Mesenchymal stem cell (in vitro differentiated cells and primary cell): ENCODE measurements at regions not wholly inside any gene's neighbourhood (a gene's known extent, or its start where the extent isn't known, plus 50 kb on each side); places are given as distances from the start of the nearest gene placed in this dataset.
"Not testable (repeated sequence)": the region's sequence is repeated elsewhere in the genome, so short reads cannot be mapped to it uniquely, and the experiment has no call there.

Experiments used
- DNase-seq: peaks from one replicate; pipeline ENCODE4 v3.0.0-alpha.2; 2013
- H2AFZ ChIP-seq: one replicate; pipeline ENCODE4 v1.6.1; 2013; ENCODE audit warnings: low read depth, mild to moderate bottlenecking, control low read depth, inconsistent platforms, low read length, moderate library complexity
- H2AK5ac ChIP-seq: 2 replicates; pipeline ENCODE4 v1.6.1; 2013; ENCODE audit warnings: low read length, moderate library complexity, mild to moderate bottlenecking, inconsistent platforms; ENCODE audit not compliant: severe bottlenecking
- H2BK120ac ChIP-seq: one replicate; pipeline ENCODE4 v1.6.1; 2013; ENCODE audit warnings: low read depth, mild to moderate bottlenecking, inconsistent platforms, low read length, moderate library complexity
- H2BK12ac ChIP-seq, 2 experiments: one replicate each; pipeline ENCODE4 v1.6.1; 2013; ENCODE audit warnings: inconsistent platforms in 2 of 2, low read length in 2 of 2, mild to moderate bottlenecking in 2 of 2, moderate library complexity in 2 of 2, control low read depth in 1 of 2
- H2BK15ac ChIP-seq: one replicate; pipeline ENCODE4 v1.6.1; 2013; ENCODE audit warnings: mild to moderate bottlenecking, low read depth, inconsistent platforms; ENCODE audit not compliant: poor library complexity, severe bottlenecking
- H2BK5ac ChIP-seq: 2 replicates; pipeline ENCODE4 v1.6.1; 2013; ENCODE audit warnings: low read depth, mild to moderate bottlenecking, low read length, control low read depth, inconsistent platforms; ENCODE audit not compliant: poor library complexity, severe bottlenecking
- H3K14ac ChIP-seq, 2 experiments: one replicate each; pipeline ENCODE4 v1.6.1; 2013; ENCODE audit warnings: inconsistent platforms in 2 of 2, low read length in 2 of 2, control low read depth in 1 of 2, mild to moderate bottlenecking in 1 of 2, moderate library complexity in 1 of 2
- H3K18ac ChIP-seq, 2 experiments: one replicate each; pipeline ENCODE4 v1.6.1; 2013; ENCODE audit warnings: inconsistent platforms in 2 of 2, low read length in 2 of 2, control low read depth in 1 of 2, low read depth in 1 of 2, mild to moderate bottlenecking in 1 of 2
- H3K23ac ChIP-seq, 2 experiments: one replicate each; pipeline ENCODE4 v1.6.1; 2013; ENCODE audit warnings: inconsistent platforms in 2 of 2, low read length in 2 of 2, mild to moderate bottlenecking in 2 of 2, moderate library complexity in 2 of 2, control low read depth in 1 of 2
- H3K27ac ChIP-seq: 2 replicates; pipeline ENCODE4 v1.5.1; 2013; ENCODE audit warnings: mild to moderate bottlenecking, moderate library complexity, low read length, control low read depth, inconsistent platforms; ENCODE audit not compliant: poor library complexity, severe bottlenecking
- H3K27me3 ChIP-seq, 2 experiments: 2 replicates each; pipeline versions ENCODE4 v1.6.1 to v1.7.0; 2013; ENCODE audit warnings: low read length in 2 of 2, mild to moderate bottlenecking in 2 of 2, moderate library complexity in 2 of 2, control low read depth in 1 of 2, inconsistent platforms in 1 of 2; ENCODE audit not compliant: control insufficient read depth in 1 of 2, insufficient read depth in 1 of 2
- H3K36me3 ChIP-seq, 2 experiments: 2 replicates each; pipeline versions ENCODE4 v1.6.1 to v1.7.0; 2013; ENCODE audit warnings: low read length in 2 of 2, control low read depth in 1 of 2, inconsistent platforms in 1 of 2, low read depth in 1 of 2, mild to moderate bottlenecking in 1 of 2; ENCODE audit not compliant: insufficient read depth in 2 of 2, control insufficient read depth in 1 of 2
- H3K4ac ChIP-seq, 2 experiments: one replicate each; pipeline ENCODE4 v1.6.1; 2013; ENCODE audit warnings: inconsistent platforms in 2 of 2, low read length in 2 of 2, mild to moderate bottlenecking in 2 of 2, moderate library complexity in 2 of 2, control low read depth in 1 of 2, low read depth in 1 of 2
- H3K4me1 ChIP-seq: 2 replicates; pipeline ENCODE4 v1.6.1; 2013; ENCODE audit warnings: low read depth, low read length, control low read depth; ENCODE audit not compliant: control insufficient read depth, insufficient read depth
- H3K4me2 ChIP-seq: 2 replicates; pipeline ENCODE4 v1.6.1; 2013; ENCODE audit warnings: low read length, mild to moderate bottlenecking, inconsistent platforms; ENCODE audit not compliant: poor library complexity, severe bottlenecking
- H3K4me3 ChIP-seq, 2 experiments: 2 replicates each; pipeline versions ENCODE4 v1.5.1 to v1.7.0; 2013; ENCODE audit warnings: low read length in 2 of 2, mild to moderate bottlenecking in 2 of 2, control low read depth in 1 of 2, low read depth in 1 of 2; ENCODE audit not compliant: insufficient read depth in 1 of 2
- H3K79me1 ChIP-seq: replicated peaks from 2 replicates; pipeline ENCODE4 v1.6.1; 2013; ENCODE audit warnings: mild to moderate bottlenecking, control low read depth, low read length, inconsistent platforms; ENCODE audit not compliant: poor library complexity, severe bottlenecking
- H3K9ac ChIP-seq: 2 replicates; pipeline ENCODE4 v1.7.0; 2013; ENCODE audit warnings: mild to moderate bottlenecking, low read length, moderate library complexity
- H3K9me3 ChIP-seq: 2 replicates; pipeline ENCODE4 v1.7.0; 2013; ENCODE audit warnings: mild to moderate bottlenecking, low read length; ENCODE audit not compliant: control insufficient read depth
- H4K8ac ChIP-seq: one replicate; pipeline ENCODE4 v1.6.1; 2013; ENCODE audit warnings: inconsistent platforms, mild to moderate bottlenecking, low read length, moderate library complexity
- H4K91ac ChIP-seq: one replicate; pipeline ENCODE4 v1.6.1; 2013; ENCODE audit warnings: mild to moderate bottlenecking, low read length, inconsistent platforms
- WGBS: methylation state at CpG from one replicate; pipeline ENCODE4 v1.1.7; 2013; ENCODE audit warnings: mixed read lengths; 5-methylcytosine and 5-hydroxymethylcytosine counted together

DNA sequence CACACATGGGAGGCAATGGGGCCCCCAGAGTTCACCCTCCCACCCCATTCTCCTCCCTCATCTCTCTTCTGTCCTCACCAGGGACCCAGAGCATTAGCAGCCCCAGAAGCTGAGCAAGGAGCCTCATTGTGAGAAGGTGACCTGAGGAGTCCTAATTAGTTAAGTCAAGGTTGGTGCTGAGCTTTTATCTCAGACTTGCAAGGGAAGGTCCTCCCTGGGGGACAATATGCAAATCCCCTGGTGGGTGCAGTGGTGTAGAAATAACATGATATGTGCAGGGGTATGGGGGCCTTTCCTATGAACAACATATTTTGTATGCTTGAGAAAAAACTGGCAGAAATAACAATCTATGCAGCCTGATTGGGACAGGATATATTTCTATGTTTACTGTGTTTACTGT is 485.5 kb downstream of the RPIA start:
- H3K18ac ChIP-seq, H3K9me3 ChIP-seq, H3K79me1 ChIP-seq, DNase-seq, H3K4me3 ChIP-seq, H3K9ac ChIP-seq, H3K4ac ChIP-seq, H3K4me2 ChIP-seq, H4K8ac ChIP-seq, H2BK120ac ChIP-seq, H3K14ac ChIP-seq, H2AFZ ChIP-seq, H2BK15ac ChIP-seq, H4K91ac ChIP-seq, H3K4me1 ChIP-seq, H2BK12ac ChIP-seq, H2BK5ac ChIP-seq, H2AK5ac ChIP-seq, H3K23ac ChIP-seq, H3K36me3 ChIP-seq, H3K27me3 ChIP-seq, H3K27ac ChIP-seq: not testable (repeated sequence)

DNA sequence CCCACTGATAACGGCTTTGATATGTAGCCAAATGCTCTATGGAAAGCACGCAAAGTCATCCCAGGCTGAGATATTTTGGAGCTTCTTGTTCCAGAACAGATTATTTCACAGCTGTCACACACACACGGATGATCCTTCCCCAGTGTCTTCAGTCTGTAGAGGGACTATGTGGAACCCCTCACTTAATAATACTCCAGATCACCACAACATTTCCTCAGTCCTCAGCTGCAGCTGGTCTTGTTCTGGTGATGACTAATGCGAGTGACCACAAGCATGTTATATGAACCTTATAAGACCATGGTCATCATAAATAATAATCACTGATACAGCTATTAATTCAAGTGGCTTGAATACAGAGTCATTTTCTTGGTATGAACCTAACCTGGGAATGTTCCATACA is 490.7 kb downstream of the RPIA start:
- not testable (repeated sequence) for H3K4me2 ChIP-seq, H2BK120ac ChIP-seq, H3K79me1 ChIP-seq, H3K36me3 ChIP-seq, DNase-seq, H3K9ac ChIP-seq, H3K27me3 ChIP-seq, H2BK5ac ChIP-seq, H3K23ac ChIP-seq, H3K18ac ChIP-seq, H3K14ac ChIP-seq, H3K9me3 ChIP-seq, H4K8ac ChIP-seq, H2BK12ac ChIP-seq, H3K4me1 ChIP-seq, H3K27ac ChIP-seq, H4K91ac ChIP-seq, H3K4me3 ChIP-seq, H3K4ac ChIP-seq, H2AK5ac ChIP-seq, H2AFZ ChIP-seq, H2BK15ac ChIP-seq
- WGBS, result 83% methylated on average over 2 of the region's 4 CpGs

DNA sequence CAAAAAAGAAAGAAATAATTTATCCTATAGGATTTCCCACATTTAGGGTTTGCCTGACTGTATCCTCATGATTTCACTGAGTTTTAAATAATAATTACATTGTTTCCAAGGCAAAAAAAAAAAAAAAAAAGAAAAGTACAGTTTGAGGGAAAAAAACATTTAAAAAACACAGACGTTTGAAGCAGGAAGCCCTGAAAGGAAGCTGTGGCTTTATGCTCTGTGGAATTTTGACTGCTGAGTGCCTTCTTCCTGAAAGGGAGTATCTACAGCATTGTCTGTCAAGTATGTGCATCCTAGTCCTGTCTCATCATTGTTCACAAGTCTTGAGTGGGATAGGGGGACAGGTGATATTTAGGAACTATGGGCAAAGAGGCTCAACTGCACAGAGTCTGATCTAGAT is 493.3 kb downstream of the RPIA start:
- H2BK5ac ChIP-seq, H3K27ac ChIP-seq, H3K14ac ChIP-seq, DNase-seq, H3K27me3 ChIP-seq, H3K9me3 ChIP-seq, H3K79me1 ChIP-seq, H3K4ac ChIP-seq, H3K36me3 ChIP-seq, H3K9ac ChIP-seq, H3K18ac ChIP-seq, H3K4me3 ChIP-seq, H3K4me2 ChIP-seq, H3K23ac ChIP-seq, H3K4me1 ChIP-seq, H4K8ac ChIP-seq, H2BK15ac ChIP-seq, H2BK12ac ChIP-seq, H2AK5ac ChIP-seq, H2AFZ ChIP-seq, H4K91ac ChIP-seq, H2BK120ac ChIP-seq: not testable (repeated sequence)
- 67% methylated on average over 1 of the region's 1 CpG for WGBS

DNA sequence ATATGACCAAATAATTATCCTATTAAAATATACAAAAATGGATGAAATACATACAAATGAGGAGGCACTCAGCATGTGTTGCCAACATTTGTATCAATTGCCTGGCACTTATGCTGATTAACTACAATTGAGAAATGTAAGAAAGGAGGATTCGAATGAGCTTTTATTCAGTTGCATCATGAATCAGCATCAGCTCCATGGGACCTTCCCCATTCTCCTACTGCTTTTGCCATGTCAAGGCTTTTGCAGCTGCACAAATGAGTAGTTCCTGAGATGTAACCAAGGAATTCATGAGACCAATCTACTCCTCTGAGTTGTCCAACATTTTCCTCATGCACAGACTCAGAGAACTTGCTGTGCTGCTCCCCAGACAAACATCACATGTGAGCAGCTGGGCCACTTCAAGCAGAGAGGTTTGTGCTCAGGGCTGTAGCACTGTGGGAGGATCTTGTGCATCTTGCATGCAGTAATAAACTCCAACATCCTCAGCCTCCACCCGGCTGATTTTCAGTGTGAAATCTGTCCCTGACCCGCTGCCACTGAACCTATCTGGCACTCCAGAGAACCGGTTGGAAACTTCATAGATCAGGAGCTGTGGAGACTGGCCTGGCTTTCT is 504.3 kb downstream of the RPIA start:
- H3K18ac ChIP-seq, H3K27ac ChIP-seq, H3K36me3 ChIP-seq, H3K4me3 ChIP-seq, H2AK5ac ChIP-seq, H3K14ac ChIP-seq, H2BK15ac ChIP-seq, H3K79me1 ChIP-seq, DNase-seq, H3K23ac ChIP-seq, H3K27me3 ChIP-seq, H4K8ac ChIP-seq, H4K91ac ChIP-seq, H2BK5ac ChIP-seq, H2AFZ ChIP-seq, H3K9me3 ChIP-seq, H3K4ac ChIP-seq, H2BK120ac ChIP-seq, H3K4me1 ChIP-seq, H3K4me2 ChIP-seq, H2BK12ac ChIP-seq, H3K9ac ChIP-seq: not testable (repeated sequence)
- WGBS, result no CpG with 5 or more reads among the region's 4 CpGs
